Activated CD8-positive, alpha-beta memory T cell treated with anti-CD3 and anti-CD28 coated beads, Interleukin-2, amount 50 U/mL, for 4 hours (primary cell): ENCODE measurements at regions not wholly inside any gene's neighbourhood (a gene's known extent, or its start where the extent isn't known, plus 50 kb on each side); places are given as distances from the start of the nearest gene placed in this dataset.

Experiments used
- DNase-seq: peaks from one replicate; pipeline ENCODE4 v3.0.0-alpha.2; 2020

GRCh38 chr9:118321788-118322187 lies 617.6 kb downstream of the TLR4 start:
- no peak for DNase-seq

DNA sequence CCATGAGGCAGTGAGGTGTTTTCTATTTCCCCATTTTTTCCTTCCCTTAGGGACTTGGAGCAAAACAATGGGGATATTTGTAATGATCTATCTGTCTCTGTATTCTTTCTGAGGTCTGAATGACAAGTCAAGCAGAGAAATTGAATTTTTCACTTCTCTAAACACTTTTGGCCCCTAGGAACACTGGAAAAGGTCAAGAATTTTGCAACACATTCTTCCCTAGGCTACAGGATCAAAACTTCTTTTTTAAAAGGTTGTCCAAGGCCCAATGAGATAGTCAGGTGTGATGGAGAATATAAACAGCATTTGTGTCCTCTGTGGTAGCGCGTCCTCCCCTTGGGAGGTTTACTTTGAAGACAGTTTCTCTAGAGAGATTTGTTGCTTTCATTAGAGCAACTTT lies 620.5 kb downstream of the TLR4 start:
- no peak for DNase-seq

DNA sequence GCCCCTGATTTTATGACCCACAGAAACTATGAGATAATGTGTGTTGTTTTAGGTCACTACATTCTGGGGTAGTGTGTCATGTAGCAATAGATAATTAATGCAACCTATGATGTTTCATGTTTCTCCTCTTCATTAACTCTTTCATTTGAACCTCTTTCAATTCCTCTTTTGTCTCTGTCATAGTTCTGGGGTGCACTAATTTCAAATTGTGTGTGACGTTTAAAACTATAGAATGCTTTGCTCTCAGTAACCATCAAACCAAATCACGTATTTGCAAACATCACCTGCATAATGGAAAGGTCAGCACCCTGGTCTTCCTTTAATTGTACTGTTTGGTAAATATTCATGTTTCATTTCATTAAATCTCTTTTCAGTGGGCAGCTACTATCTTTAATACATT lies 621.6 kb downstream of the TLR4 start:
- DNase-seq = no peak

DNA sequence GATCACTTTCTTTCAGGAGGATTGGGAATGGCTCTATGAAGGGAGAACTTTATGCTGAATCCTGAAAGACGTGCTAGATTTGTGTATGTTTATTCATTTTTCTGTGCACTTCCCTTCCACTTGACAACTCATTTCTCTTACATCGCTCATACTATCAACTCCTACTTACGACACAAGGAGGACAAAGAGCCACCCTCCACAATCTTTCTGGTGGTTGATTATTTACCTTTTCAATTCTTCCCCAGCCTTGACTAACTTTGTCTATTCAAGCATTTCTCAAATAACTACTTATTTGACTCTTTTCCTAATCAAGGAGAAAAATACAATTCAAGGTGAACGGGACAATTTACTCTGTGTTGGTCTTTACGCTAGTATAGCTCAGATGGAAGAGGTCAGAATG lies 622.1 kb downstream of the TLR4 start:
- no peak for DNase-seq

- DNase-seq = no peak
Observed at GRCh38 chr9:118330191-118330986, 626.2 kb downstream of the TLR4 start.

GRCh38 chr9:118331622-118332045 lies 627.4 kb downstream of the TLR4 start:
- DNase-seq = no peak

DNA sequence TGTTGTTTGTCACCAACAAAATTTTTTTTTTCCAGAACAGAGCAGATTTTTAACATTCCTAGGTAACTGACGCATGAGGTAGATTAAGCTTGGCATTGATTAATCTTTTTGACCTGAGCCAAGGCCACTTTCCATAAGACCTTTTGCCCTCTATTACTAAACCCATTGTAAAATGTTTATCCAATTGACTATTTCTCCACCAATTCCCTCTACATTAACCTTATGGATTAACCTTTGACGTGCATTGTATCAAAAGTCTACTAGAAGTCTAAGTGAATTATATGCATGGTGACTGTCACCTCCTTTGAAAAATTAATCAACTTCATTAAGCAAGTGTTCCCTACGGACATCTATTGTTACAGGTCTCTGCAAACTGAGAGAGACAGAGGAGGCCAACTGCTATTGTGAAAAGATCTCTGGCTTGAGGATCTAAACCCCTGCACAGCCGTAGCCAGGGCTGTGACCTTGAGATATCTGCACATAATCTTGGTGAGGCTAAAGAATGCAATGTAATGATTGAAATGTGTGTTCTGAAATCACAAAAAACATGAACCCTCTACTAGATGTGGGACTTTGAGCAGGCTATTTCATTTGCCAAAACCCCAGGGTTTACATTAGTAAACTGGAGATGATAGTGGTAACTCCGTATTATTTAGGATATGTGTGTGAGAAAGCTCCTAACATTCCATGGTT lies 632.2 kb downstream of the TLR4 start:
- DNase-seq = no peak

DNA sequence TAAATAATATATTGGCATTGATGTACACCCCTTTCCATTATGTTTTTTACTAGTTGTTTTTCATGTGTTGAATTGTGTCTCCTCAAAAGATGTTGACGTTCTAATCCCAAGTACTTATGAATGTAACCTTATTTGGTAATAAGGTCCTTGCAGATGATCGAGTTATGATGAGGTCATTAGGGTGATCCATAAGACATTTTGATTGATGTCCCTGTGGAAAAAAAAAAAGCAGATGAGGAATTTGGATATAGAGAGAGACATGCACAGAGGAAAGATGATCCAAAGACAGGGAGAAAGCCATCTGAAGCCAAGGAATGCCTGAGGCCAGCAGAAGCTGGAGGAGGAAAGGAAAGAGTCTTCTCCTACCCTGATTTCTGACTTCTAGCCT lies 632.7 kb downstream of the TLR4 start:
- no peak for DNase-seq

- DNase-seq = no peak
Observed at GRCh38 chr9:118360036-118360435, 655.8 kb downstream of the TLR4 start.

DNA sequence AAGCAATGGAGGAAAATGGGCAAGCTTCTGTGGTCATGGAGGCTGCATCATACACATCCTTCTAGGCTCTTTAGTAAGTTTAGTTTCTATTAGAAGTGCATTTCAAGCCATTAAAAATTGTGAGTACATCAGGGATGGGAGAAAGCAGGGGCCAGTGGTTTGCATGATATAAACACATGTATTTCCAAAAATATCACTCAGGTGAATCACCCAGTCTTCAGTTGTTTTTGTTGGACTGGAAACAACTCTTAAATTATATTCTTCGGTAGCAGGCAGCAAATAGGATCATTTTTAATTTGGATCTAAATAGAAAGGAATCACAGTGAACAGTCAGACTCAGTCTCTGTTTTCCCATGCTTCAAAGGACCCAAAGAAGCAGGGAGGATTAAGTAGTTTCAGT lies 657.9 kb downstream of the TLR4 start:
- DNase-seq = no peak

- DNase-seq = no peak
Observed at GRCh38 chr9:118362596-118362995, 658.4 kb downstream of the TLR4 start.

GRCh38 chr9:118364266-118365106 lies 660.3 kb downstream of the TLR4 start:
- DNase-seq = no peak

GRCh38 chr9:118366228-118366627 lies 662.0 kb downstream of the TLR4 start:
- DNase-seq = no peak

DNA sequence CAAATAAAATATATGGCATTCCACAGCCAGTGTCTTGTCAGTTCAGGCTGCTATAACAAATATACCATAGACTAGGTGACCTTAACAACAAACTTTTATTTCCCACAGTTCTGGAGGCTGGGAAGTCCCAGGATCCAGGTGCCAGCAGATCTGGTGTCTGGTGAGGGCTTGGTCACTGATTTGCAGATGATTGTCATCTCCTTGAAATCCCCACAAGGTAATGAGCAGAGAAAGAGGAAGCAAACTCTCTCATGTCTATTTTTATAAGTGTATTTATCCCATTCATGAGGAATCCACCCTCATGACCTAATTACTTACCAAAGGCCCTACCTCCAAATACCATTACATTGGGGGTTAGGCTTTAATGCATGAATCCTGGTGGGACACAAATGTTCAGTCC lies 663.2 kb downstream of the TLR4 start:
- DNase-seq = no peak

- DNase-seq = no peak
Observed at GRCh38 chr9:118384531-118385100, 680.4 kb downstream of the TLR4 start.

GRCh38 chr9:118395415-118395814 lies 691.2 kb downstream of the TLR4 start:
- DNase-seq = no peak

DNA sequence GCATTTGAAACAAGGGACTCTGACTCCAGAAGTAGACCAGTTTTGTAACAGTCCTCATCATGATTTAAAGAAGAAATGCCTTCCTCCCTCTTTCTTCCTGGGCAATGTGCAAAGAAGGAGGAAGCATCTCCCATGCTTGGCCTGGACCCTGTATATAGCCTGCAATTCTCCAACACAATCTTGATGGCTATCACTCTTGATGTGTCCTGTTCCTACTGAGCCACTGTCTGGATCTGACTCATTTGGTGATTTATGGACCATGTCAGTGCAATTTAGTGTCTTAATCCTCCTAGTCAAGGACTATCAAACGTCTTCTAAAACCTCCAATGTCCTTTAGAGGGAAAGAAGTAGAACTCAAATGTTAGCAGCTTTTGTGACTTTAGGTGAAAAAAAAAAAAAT lies 697.3 kb downstream of the TLR4 start:
- DNase-seq = no peak

GRCh38 chr9:118414676-118415075 lies 710.5 kb downstream of the TLR4 start:
- no peak for DNase-seq

DNA sequence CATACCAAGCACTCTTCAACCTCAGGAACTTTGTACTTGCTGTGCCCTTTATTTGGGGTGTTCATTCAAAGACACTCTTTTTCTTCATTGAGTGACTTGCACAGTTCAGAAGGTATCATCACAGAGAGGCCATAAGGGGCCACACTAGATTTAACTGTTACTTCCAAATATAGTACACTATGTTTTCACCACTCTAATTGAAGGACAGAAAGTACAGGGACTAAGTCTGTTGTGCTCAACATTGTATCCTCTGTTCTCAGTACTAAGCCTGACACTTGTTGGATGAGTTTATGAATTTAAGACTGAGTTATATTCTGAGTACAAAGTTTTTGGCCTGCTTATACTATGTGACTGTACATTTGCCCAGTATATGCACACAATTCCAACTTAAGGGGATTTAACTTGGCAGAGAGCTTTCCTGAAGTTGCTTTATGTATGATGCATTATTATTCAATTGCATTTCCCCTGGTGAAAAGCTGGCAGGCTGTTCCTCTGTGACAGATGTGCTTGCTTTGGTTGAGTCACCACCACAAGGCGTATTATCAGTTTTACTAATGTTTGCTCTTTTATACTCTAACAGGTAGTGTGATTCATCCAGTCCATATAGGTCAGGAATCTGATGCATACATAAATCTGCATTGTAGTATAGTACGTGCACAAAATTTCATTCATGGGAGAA lies 714.8 kb downstream of the TLR4 start:
- DNase-seq = no peak

GRCh38 chr9:118419676-118420075 lies 715.5 kb downstream of the TLR4 start:
- no peak for DNase-seq

DNA sequence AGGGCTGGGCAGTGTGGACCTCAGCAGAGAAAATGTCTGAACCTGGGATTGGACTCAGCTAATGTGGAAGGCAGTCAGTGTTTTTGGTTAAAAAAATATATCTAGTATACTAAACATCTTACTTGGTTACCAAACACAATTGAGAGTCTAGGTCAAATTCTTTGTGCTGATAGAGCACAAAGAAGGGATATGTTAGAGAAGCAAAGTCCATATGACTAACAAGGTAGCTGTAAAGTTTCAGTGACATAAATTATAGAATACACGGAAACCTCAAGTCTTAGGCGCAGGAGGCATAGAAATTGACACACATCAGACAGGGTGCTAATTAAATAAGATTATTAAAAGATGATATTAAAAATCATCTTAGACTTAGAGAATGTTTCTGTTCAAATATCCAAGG lies 718.3 kb downstream of the TLR4 start:
- no peak for DNase-seq

DNA sequence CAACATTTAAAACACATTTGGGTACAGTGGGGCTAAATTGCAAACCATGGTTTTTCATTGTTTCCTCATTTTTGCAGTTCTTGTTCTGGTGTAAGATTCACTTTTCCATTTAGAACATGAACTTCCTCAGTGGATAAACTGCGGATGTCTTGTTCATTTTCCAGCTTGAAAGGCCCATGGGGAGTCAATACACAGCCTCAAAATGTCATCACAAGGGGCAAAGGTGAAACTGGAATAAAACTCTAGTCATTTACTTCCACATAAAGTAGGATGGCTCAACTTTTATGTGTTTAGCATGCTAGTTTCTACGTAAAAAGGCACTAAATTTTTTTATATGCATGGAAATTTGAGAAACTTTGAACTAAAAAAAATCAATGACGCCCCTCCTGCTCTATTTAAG lies 718.8 kb downstream of the TLR4 start:
- DNase-seq = no peak

DNA sequence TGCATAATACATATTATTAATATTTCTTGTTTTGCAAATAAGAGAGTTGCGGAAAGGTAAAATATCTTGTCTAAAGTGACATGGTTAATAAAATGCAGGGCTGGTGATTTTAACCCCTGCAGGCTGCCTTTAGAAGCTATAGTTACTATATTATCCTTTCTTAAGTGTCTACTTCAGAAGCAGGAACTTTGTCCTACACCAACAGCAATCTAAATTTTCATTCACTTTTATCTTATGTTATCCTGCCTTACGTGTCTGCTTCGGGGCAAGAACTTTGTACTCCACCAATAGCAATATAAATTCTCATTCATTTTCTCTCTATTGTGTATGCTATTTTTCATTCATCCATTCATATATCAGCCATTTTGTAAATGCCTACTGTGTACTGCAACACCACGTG lies 719.5 kb downstream of the TLR4 start:
- DNase-seq = no peak
